ENCODE measurements at regions not wholly inside any gene's neighbourhood (a gene's known extent, or its start where the extent isn't known, plus 50 kb on each side); places are given as distances from the start of the nearest gene placed in this dataset.

- TF ChIP-seq, protein P1, sequence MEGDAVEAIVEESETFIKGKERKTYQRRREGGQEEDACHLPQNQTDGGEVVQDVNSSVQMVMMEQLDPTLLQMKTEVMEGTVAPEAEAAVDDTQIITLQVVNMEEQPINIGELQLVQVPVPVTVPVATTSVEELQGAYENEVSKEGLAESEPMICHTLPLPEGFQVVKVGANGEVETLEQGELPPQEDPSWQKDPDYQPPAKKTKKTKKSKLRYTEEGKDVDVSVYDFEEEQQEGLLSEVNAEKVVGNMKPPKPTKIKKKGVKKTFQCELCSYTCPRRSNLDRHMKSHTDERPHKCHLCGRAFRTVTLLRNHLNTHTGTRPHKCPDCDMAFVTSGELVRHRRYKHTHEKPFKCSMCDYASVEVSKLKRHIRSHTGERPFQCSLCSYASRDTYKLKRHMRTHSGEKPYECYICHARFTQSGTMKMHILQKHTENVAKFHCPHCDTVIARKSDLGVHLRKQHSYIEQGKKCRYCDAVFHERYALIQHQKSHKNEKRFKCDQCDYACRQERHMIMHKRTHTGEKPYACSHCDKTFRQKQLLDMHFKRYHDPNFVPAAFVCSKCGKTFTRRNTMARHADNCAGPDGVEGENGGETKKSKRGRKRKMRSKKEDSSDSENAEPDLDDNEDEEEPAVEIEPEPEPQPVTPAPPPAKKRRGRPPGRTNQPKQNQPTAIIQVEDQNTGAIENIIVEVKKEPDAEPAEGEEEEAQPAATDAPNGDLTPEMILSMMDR (IDR thresholded peaks at IDR 0.05; ENCODE audit: low read depth, low read length) = no peak
- H3K4me1 ChIP-seq (ENCODE audit: low read depth) = no peaks in the 10 kb centered on the region
- H3K27me3 ChIP-seq = no peaks in the 10 kb centered on the region
- no peak for DNase-seq (ENCODE audit: low read depth in 1 of 2, low spot score in 1 of 2)
- no peaks in the 10 kb centered on the region for H3K36me3 ChIP-seq
- H3K9me3 ChIP-seq (ENCODE audit: low read depth) = no peaks in the 10 kb centered on the region
- H3K27ac ChIP-seq = no peak overlapping the region
- H3K4me3 ChIP-seq = no peak overlapping the region
These were observed 321.6 kb upstream of the DNAJC19 start for GRCh38 chr3:181311186-181311585.

GRCh38 chr3:181302960-181303359, 313.4 kb upstream of the DNAJC19 start:
- TF ChIP-seq, protein P1 (IDR thresholded peaks at IDR 0.05; ENCODE audit: low read depth, low read length) = no peak
- Histone ChIP-seq H3K27ac (no peak overlapping the region), H3K36me3 (no peaks in the 10 kb centered on the region), H3K9me3 (ENCODE audit: low read depth) (no peaks in the 10 kb centered on the region), H3K4me3 (no peak overlapping the region), H3K27me3 (no peaks in the 10 kb centered on the region), H3K4me1 (ENCODE audit: low read depth) (no peaks in the 10 kb centered on the region)
- no peak for DNase-seq (ENCODE audit: low read depth in 1 of 2, low spot score in 1 of 2)

GRCh38 chr3:181300033-181300432, 310.5 kb upstream of the DNAJC19 start:
- H3K4me3 ChIP-seq = no peak overlapping the region
- H3K9me3 ChIP-seq (ENCODE audit: low read depth) = no peaks in the 10 kb centered on the region
- no peaks in the 10 kb centered on the region for H3K27me3 ChIP-seq
- H3K36me3 ChIP-seq = no peaks in the 10 kb centered on the region
- H3K4me1 ChIP-seq (ENCODE audit: low read depth) = no peaks in the 10 kb centered on the region
- H3K27ac ChIP-seq = no peak overlapping the region
- no peak for DNase-seq (ENCODE audit: low read depth in 1 of 2, low spot score in 1 of 2)
- TF ChIP-seq, protein P1 (IDR thresholded peaks at IDR 0.05; ENCODE audit: low read depth, low read length) = no peak

DNA sequence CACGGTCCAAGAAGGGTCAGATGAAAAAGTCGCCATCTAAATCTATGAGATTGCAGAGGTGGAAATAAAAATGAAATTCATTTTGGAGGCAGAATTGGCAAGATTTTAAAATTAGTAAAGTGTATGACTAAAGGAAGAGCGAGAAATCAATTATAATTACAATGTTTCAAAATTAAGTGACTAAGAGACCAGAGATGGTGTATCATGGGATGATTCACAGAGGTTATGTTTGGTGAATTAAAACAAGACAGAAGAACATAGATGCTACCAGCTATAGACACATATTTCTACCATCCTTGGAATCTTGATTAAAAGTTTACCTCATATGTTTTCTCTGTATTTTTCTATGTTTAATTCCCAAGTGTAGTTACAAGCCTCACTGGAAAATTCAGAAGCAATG, 308.9 kb upstream of the DNAJC19 start:
- no peaks in the 10 kb centered on the region for H3K27me3 ChIP-seq

DNA sequence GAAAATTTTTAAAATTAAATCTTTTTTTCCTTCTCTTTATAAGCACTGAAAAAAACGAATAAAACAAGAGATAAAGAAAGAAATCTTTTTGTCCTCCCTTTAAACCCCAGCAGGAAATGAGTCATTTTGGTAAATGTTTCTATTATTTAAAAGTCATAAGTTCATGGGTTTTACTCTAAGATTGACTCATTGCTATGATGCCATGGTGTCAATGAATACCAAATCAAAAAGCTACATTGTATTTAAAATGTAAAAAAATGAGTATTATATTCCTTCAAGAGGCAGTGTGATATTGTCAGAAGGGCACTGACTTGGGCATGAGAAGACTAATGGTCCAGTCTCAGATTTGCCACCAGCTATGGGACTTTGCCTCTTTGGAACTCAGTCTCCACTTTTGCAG, 303.4 kb upstream of the DNAJC19 start:
- TF ChIP-seq, protein P1 (IDR thresholded peaks at IDR 0.05; ENCODE audit: low read depth, low read length) = no peak
- no peak overlapping the region for H3K27ac ChIP-seq
- no peaks in the 10 kb centered on the region for H3K27me3 ChIP-seq
- H3K9me3 ChIP-seq (ENCODE audit: low read depth) = no peaks in the 10 kb centered on the region
- H3K36me3 ChIP-seq = no peaks in the 10 kb centered on the region
- peak in 1 of 2 donors; percentile 18 for DNase-seq (ENCODE audit: low read depth in 1 of 2, low spot score in 1 of 2)
- H3K4me1 ChIP-seq (ENCODE audit: low read depth) = no peaks in the 10 kb centered on the region
- no peak overlapping the region for H3K4me3 ChIP-seq

More for the DNA sequence above, 308.9 kb upstream of the DNAJC19 start:
- Histone ChIP-seq H3K9me3 (ENCODE audit: low read depth) (no peaks in the 10 kb centered on the region), H3K4me1 (ENCODE audit: low read depth) (no peaks in the 10 kb centered on the region), H3K36me3 (no peaks in the 10 kb centered on the region), H3K27ac (no peak overlapping the region), H3K4me3 (no peak overlapping the region)
- no peak for DNase-seq (ENCODE audit: low read depth in 1 of 2, low spot score in 1 of 2)
- TF ChIP-seq, protein P1 (IDR thresholded peaks at IDR 0.05; ENCODE audit: low read depth, low read length) = no peak

DNA sequence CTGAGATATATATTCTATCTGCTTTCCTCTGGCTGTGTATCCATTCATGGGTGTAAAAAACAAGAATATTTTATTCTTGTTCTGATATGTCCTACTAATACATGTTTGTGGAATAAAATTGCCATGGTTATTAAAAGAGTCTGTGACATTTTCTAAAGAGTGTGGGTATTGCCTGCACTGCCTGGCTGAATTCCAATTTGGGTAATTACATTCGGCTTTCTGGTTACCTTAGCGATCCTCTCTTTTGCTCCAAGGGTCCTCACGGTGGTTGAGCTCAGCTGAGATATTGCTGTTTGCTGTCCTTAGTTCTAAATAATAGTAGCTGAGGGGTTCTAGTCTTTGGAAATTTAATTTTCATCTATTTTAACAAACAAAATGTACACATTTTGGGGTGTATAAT, 301.4 kb upstream of the DNAJC19 start:
- no peaks in the 10 kb centered on the region for H3K4me1 ChIP-seq (ENCODE audit: low read depth)
- no peaks in the 10 kb centered on the region for H3K27me3 ChIP-seq
- no peaks in the 10 kb centered on the region for H3K36me3 ChIP-seq
- TF ChIP-seq, protein P1 (IDR thresholded peaks at IDR 0.05; ENCODE audit: low read depth, low read length) = no peak
- H3K27ac ChIP-seq = no peak overlapping the region
- H3K9me3 ChIP-seq (ENCODE audit: low read depth) = no peaks in the 10 kb centered on the region
- H3K4me3 ChIP-seq = no peak overlapping the region
- DNase-seq (ENCODE audit: low read depth in 1 of 2, low spot score in 1 of 2) = no peak

Data from cardiac muscle cell (in vitro differentiated cells and primary cell).